CD14-positive monocyte (primary cell): ENCODE measurements at regions not wholly inside any gene's neighbourhood (a gene's known extent, or its start where the extent isn't known, plus 50 kb on each side); places are given as distances from the start of the nearest gene placed in this dataset.

Experiments
- DNase-seq, 3 donors: peaks; one replicate each; pipeline ENCODE4 v3.0.0-alpha.2; 2011 to 2022
- H2AFZ ChIP-seq: 2 replicates; pipeline ENCODE4 v1.6.0; 2012; ENCODE audit warnings: mild to moderate bottlenecking, low read depth, low read length, inconsistent platforms; ENCODE audit not compliant: insufficient read depth, poor library complexity, severe bottlenecking
- H3K27ac ChIP-seq, 2 donors: 1 replicate in 1 of 2; 2 replicates in 1 of 2; pipeline ENCODE4 v1.5.1; 2012 to 2013; ENCODE audit warnings: low read length in 2 of 2, control low read depth in 1 of 2, inconsistent platforms in 1 of 2, low read depth in 1 of 2, mild to moderate bottlenecking in 1 of 2
- H3K27me3 ChIP-seq, 2 donors: one replicate each; pipeline versions ENCODE4 v1.6.0 to v1.6.1; 2011 to 2013; ENCODE audit warnings: low read length in 2 of 2; ENCODE audit not compliant: control insufficient read depth in 2 of 2, insufficient read depth in 2 of 2
- H3K36me3 ChIP-seq, 2 donors: replicated peaks in 1 of 2; 1 replicate in 1 of 2; 2 replicates in 1 of 2; pipeline versions ENCODE4 v1.5.1 to v1.6.1; 2012 to 2013; ENCODE audit warnings: low read length in 2 of 2, control low read depth in 1 of 2, inconsistent platforms in 1 of 2, mild to moderate bottlenecking in 1 of 2; ENCODE audit not compliant: insufficient read depth in 2 of 2, control insufficient read depth in 1 of 2
- H3K4me1 ChIP-seq, 2 donors: 1 replicate in 1 of 2; 2 replicates in 1 of 2; pipeline versions ENCODE4 v1.5.1 to v1.6.1; 2012 to 2013; ENCODE audit warnings: low read length in 2 of 2, control low read depth in 1 of 2, inconsistent platforms in 1 of 2, mild to moderate bottlenecking in 1 of 2, moderate library complexity in 1 of 2; ENCODE audit not compliant: insufficient read depth in 2 of 2, control insufficient read depth in 1 of 2
- H3K4me2 ChIP-seq: replicated peaks from 2 replicates; pipeline ENCODE3; 2012; ENCODE audit warnings: low read length, moderate library complexity, mild to moderate bottlenecking; ENCODE audit not compliant: poor library complexity, severe bottlenecking; ENCODE audit errors: extremely low read depth
- H3K4me3 ChIP-seq, 3 experiments: fragments of 200-600 bp in 1 of 3; sonication (generic) in 1 of 3; replicated peaks in 1 of 3; 1 replicate in 2 of 3; 2 replicates in 1 of 3; pipeline ENCODE4 v1.5.1; 2011 to 2013; ENCODE audit warnings: low read length in 3 of 3, mild to moderate bottlenecking in 3 of 3, control low read depth in 2 of 3, low read depth in 2 of 3, inconsistent platforms in 1 of 3, moderate library complexity in 1 of 3
- H3K79me2 ChIP-seq: 2 replicates; pipeline ENCODE4 v1.6.0; 2012; ENCODE audit warnings: mild to moderate bottlenecking, control low read depth, inconsistent platforms, low read length, moderate library complexity; ENCODE audit not compliant: insufficient read depth
- H3K9ac ChIP-seq: 2 replicates; pipeline ENCODE4 v1.6.0; 2017; ENCODE audit warnings: low read length, mild to moderate bottlenecking; ENCODE audit not compliant: insufficient read depth, poor library complexity, severe bottlenecking
- H3K9me3 ChIP-seq, 2 donors: replicated peaks in 1 of 2; 1 replicate in 1 of 2; 2 replicates in 1 of 2; pipeline versions ENCODE4 v1.5.1 to v1.6.1; 2012 to 2013; ENCODE audit warnings: low read length in 2 of 2, control low read depth in 1 of 2; ENCODE audit not compliant: control insufficient read depth in 1 of 2, insufficient read depth in 1 of 2
- H4K20me1 ChIP-seq: 2 replicates; pipeline ENCODE4 v1.6.0; 2012; ENCODE audit warnings: mild to moderate bottlenecking, low read length, control low read depth, moderate library complexity; ENCODE audit not compliant: insufficient read depth
- H3K27ac Mint-ChIP-seq, 7 donors: one replicate each; pipeline ENCODE4 v1.8.0; 2020; ENCODE audit warnings: mild to moderate bottlenecking in 7 of 7, mixed read lengths in 7 of 7, moderate library complexity in 6 of 7, inconsistent platforms in 2 of 7
- H3K27me3 Mint-ChIP-seq, 3 donors: one replicate each; pipeline ENCODE4 v1.8.0; 2021 to 2022; ENCODE audit warnings: low read depth in 3 of 3, mild to moderate bottlenecking in 3 of 3, mixed read lengths in 3 of 3, moderate library complexity in 3 of 3, inconsistent platforms in 1 of 3
- H3K36me3 Mint-ChIP-seq, 2 donors: one replicate each; pipeline ENCODE4 v1.8.0; 2020; ENCODE audit warnings: mixed read lengths in 2 of 2, inconsistent platforms in 1 of 2, mild to moderate bottlenecking in 1 of 2
- H3K4me1 Mint-ChIP-seq: one replicate; pipeline ENCODE4 v1.8.0; 2020; ENCODE audit warnings: mild to moderate bottlenecking, mixed read lengths
- H3K4me3 Mint-ChIP-seq, 2 donors: one replicate each; pipeline ENCODE4 v1.8.0; 2020; ENCODE audit warnings: mild to moderate bottlenecking in 2 of 2, mixed read lengths in 2 of 2, moderate library complexity in 1 of 2
- H3K9me3 Mint-ChIP-seq, 7 donors: one replicate each; pipeline ENCODE4 v1.8.0; 2020 to 2022; ENCODE audit warnings: mixed read lengths in 7 of 7, mild to moderate bottlenecking in 6 of 7, moderate library complexity in 6 of 7, inconsistent platforms in 2 of 7
- WGBS: methylation state at CpG from one replicate; pipeline ENCODE4 v1.1.5; 2013; ENCODE audit warnings: missing lambda C conversion rate; ENCODE audit not compliant: insufficient coverage; 5-methylcytosine and 5-hydroxymethylcytosine counted together
- intact Hi-C, 2 donors: fragments of 100-400 bp; cut with micrococcal nuclease; formaldehyde crosslinking; loops; one replicate each; pipeline versions ENCODE4 v1.15.0 to v1.15.1; 2023
- TF ChIP-seq, protein P1 (sequence below): fragments of 200-600 bp; IDR thresholded peaks from one replicate; pipeline ENCODE4 v1.8.0; 2022; ENCODE audit warnings: antibody characterized with exemption, mild to moderate bottlenecking

DNA sequence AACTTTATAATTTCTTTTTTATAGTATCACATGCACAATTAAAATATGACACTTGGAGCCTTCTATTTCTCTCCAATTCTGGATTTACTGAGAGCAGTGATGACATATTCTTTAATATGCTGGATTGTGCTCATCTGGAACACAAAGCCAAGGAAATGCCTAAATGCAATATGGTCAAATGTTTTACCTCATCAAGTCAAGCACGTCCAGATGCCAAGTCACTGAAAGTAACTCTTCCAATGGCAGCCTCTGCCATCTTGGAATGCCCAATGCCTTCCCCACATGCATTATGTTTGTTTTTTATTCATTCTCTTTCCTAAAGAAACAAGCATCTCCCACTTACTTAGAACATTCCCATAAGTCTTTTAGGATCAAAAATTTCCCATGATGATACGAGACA lies 189.8 kb downstream of the TMX3 start:
- Histone ChIP-seq H2AFZ (no peak overlapping the region), H3K27ac (no peak overlapping the region), H3K79me2 (no peaks in the 10 kb centered on the region), H3K4me3 (no peak overlapping the region), H3K4me2 (no peak overlapping the region), H3K9ac (no peak overlapping the region), H4K20me1 (no peaks in the 10 kb centered on the region), H3K4me1 (no peaks in the 10 kb centered on the region), H3K27me3 (no peaks in the 10 kb centered on the region), H3K9me3 (no peaks in the 10 kb centered on the region), H3K36me3 (no peaks in the 10 kb centered on the region)
- no peaks in the 10 kb centered on the region for H3K4me1 Mint-ChIP-seq
- H3K36me3 Mint-ChIP-seq, result no peaks in the 10 kb centered on the region
- no peaks in the 10 kb centered on the region for H3K27me3 Mint-ChIP-seq
- 43% methylated on average over 1 of the region's 2 CpGs for WGBS
- intact Hi-C loops, result loop anchor here in 1 of 2 donors (10.0 kb wide), 1 partner anchor 60 kb away; no protein-coding TSS in a partner anchor
- H3K4me3 Mint-ChIP-seq, result no peak overlapping the region
- H3K9me3 Mint-ChIP-seq, result peaks cover 0 to 8% (median 2%) of the 10 kb centered on the region in 7 donors
- TF ChIP-seq, protein P1, sequence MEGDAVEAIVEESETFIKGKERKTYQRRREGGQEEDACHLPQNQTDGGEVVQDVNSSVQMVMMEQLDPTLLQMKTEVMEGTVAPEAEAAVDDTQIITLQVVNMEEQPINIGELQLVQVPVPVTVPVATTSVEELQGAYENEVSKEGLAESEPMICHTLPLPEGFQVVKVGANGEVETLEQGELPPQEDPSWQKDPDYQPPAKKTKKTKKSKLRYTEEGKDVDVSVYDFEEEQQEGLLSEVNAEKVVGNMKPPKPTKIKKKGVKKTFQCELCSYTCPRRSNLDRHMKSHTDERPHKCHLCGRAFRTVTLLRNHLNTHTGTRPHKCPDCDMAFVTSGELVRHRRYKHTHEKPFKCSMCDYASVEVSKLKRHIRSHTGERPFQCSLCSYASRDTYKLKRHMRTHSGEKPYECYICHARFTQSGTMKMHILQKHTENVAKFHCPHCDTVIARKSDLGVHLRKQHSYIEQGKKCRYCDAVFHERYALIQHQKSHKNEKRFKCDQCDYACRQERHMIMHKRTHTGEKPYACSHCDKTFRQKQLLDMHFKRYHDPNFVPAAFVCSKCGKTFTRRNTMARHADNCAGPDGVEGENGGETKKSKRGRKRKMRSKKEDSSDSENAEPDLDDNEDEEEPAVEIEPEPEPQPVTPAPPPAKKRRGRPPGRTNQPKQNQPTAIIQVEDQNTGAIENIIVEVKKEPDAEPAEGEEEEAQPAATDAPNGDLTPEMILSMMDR, result no peak
- no peak for DNase-seq
- no peak overlapping the region for H3K27ac Mint-ChIP-seq

DNA sequence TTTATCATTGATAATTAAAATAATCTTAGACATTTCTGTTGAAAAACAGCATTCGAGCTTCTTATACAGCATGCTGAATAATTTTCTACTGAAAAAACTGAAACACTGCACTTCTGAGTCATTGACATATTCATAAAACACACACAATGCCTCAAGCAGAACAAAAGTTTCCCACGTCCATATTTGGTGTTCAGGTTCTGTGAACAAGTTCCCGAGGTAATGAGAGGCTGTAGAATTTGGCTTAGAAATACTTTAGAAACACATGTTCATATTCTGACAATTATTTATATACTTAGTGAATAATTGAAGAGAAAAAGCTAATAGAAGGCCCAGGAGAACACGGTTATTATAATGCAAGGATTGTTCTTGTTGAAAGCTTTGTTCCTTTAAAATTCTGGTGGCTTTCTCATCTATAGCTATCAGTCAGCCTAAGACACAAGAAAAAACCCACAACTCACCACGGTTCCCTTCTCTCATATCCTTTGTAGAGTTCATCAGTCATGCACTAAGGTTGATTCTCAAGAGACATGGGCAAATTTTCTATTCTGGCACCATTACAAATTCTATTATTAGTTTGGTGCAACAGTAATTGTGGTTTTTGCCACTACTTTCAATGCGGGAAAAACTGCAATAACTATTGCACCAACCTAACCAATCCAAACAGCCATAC lies 194.4 kb downstream of the TMX3 start:
- H3K9me3 ChIP-seq, result no peaks in the 10 kb centered on the region
- intact Hi-C loops, result loop anchor here in 1 of 2 donors (10.0 kb wide), 1 partner anchor 64 kb away; no protein-coding TSS in a partner anchor
- H3K36me3 ChIP-seq, result no peaks in the 10 kb centered on the region
- peaks cover 0 to 8% (median 3%) of the 10 kb centered on the region in 7 donors for H3K9me3 Mint-ChIP-seq
- no peaks in the 10 kb centered on the region for H3K27me3 ChIP-seq
- H3K4me1 ChIP-seq, result no peaks in the 10 kb centered on the region
- H3K4me2 ChIP-seq, result no peak overlapping the region
- 100% methylated on average over 1 of the region's 6 CpGs for WGBS
- no peak overlapping the region for H3K4me3 Mint-ChIP-seq
- H3K79me2 ChIP-seq, result no peaks in the 10 kb centered on the region
- H3K9ac ChIP-seq, result no peak overlapping the region
- H4K20me1 ChIP-seq, result no peaks in the 10 kb centered on the region
- H2AFZ ChIP-seq, result no peak overlapping the region
- no peak overlapping the region for H3K4me3 ChIP-seq
- no peaks in the 10 kb centered on the region for H3K36me3 Mint-ChIP-seq
- H3K27me3 Mint-ChIP-seq, result no peaks in the 10 kb centered on the region
- no peaks in the 10 kb centered on the region for H3K4me1 Mint-ChIP-seq
- no peak for DNase-seq
- H3K27ac Mint-ChIP-seq, result no peak overlapping the region
- TF ChIP-seq, protein P1, result no peak
- no peak overlapping the region for H3K27ac ChIP-seq
